ENCODE measurements at regions not wholly inside any gene's neighbourhood (a gene's known extent, or its start where the extent isn't known, plus 50 kb on each side); places are given as distances from the start of the nearest gene placed in this dataset.

DNA sequence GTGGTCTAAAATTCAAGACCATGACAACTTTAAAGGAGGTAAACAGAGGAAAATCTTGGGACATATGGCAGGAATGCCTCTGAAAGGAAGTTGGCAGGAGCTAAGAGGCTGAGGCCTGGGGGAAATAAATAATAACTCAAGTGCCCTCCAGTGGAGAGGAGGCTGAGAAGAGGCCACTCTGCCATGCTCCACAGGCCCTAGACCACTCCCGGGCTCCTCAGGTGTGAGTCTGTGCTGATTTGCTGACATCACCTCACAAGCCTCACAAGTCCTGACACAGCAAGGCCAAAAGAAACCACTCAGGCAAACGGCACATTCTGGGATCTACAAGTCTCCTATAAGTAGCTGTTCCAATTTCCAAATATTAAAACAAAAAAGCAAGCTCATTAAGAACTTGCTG, 91.0 kb upstream of the RIPOR2 start:
- TF ChIP-seq, protein P1, sequence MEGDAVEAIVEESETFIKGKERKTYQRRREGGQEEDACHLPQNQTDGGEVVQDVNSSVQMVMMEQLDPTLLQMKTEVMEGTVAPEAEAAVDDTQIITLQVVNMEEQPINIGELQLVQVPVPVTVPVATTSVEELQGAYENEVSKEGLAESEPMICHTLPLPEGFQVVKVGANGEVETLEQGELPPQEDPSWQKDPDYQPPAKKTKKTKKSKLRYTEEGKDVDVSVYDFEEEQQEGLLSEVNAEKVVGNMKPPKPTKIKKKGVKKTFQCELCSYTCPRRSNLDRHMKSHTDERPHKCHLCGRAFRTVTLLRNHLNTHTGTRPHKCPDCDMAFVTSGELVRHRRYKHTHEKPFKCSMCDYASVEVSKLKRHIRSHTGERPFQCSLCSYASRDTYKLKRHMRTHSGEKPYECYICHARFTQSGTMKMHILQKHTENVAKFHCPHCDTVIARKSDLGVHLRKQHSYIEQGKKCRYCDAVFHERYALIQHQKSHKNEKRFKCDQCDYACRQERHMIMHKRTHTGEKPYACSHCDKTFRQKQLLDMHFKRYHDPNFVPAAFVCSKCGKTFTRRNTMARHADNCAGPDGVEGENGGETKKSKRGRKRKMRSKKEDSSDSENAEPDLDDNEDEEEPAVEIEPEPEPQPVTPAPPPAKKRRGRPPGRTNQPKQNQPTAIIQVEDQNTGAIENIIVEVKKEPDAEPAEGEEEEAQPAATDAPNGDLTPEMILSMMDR (IDR thresholded peaks at IDR 0.05) = no peak; the same call in 1 of the 2 replicates
- no peak for TF ChIP-seq ZFX (IDR thresholded peaks at IDR 0.05; ENCODE audit: borderline replicate concordance)
